Renal cortex interstitium (tissue), 11 donors: ENCODE measurements at regions not wholly inside any gene's neighbourhood (a gene's known extent, or its start where the extent isn't known, plus 50 kb on each side); places are given as distances from the start of the nearest gene placed in this dataset.

Experiments used
- DNase-seq, 11 donors: peaks; one replicate each; pipeline ENCODE4 v3.0.0-alpha.2; 2013; ENCODE audit warnings: low read depth in 9 of 11, low spot score in 4 of 11; ENCODE audit errors: extremely low read depth in 1 of 11

GRCh38 chr2:144227427-144228105 is 292.4 kb downstream of the ZEB2 start:
- no peak for DNase-seq

GRCh38 chr2:144225076-144225475 is 294.8 kb downstream of the ZEB2 start:
- DNase-seq, result no peak

- DNase-seq, result no peak
Observed at GRCh38 chr2:144224472-144224871, 295.4 kb downstream of the ZEB2 start.

GRCh38 chr2:144219979-144220378 is 299.9 kb downstream of the ZEB2 start:
- DNase-seq, result no peak

GRCh38 chr2:144217853-144218633 is 301.9 kb downstream of the ZEB2 start:
- no peak for DNase-seq

- DNase-seq, result no peak
Observed at GRCh38 chr2:144215701-144216675, 303.9 kb downstream of the ZEB2 start.

GRCh38 chr2:144215207-144215606 is 304.7 kb downstream of the ZEB2 start:
- DNase-seq, result no peak

- DNase-seq, result no peak
Observed at GRCh38 chr2:144213797-144214196, 306.1 kb downstream of the ZEB2 start.

GRCh38 chr2:144211826-144212225 is 308.1 kb downstream of the ZEB2 start:
- no peak for DNase-seq

GRCh38 chr2:144211065-144211464 is 308.9 kb downstream of the ZEB2 start:
- DNase-seq, result no peak

GRCh38 chr2:144210076-144210475 is 309.8 kb downstream of the ZEB2 start:
- DNase-seq, result no peak

GRCh38 chr2:144208924-144209323 is 311.0 kb downstream of the ZEB2 start:
- no peak for DNase-seq

- DNase-seq, result no peak
Observed at GRCh38 chr2:144206019-144206418, 313.9 kb downstream of the ZEB2 start.

- no peak for DNase-seq
Observed at GRCh38 chr2:144201868-144202468, 318.0 kb downstream of the ZEB2 start.

GRCh38 chr2:144201126-144201525 is 318.8 kb downstream of the ZEB2 start:
- DNase-seq, result no peak

GRCh38 chr2:144198116-144198515 is 321.8 kb downstream of the ZEB2 start:
- peak in 1 of 11 donors; percentile 6 for DNase-seq

GRCh38 chr2:144194326-144195071 is 325.4 kb downstream of the ZEB2 start:
- DNase-seq, result no peak

- no peak for DNase-seq
Observed at GRCh38 chr2:144190908-144191605, 328.9 kb downstream of the ZEB2 start.
